T-cell (primary cell): ENCODE measurements at regions not wholly inside any gene's neighbourhood (a gene's known extent, or its start where the extent isn't known, plus 50 kb on each side); places are given as distances from the start of the nearest gene placed in this dataset.

ENCODE experiments used
- ATAC-seq, 4 experiments: fragments of 200-7000 bp in 3 of 4; fragments of 150-1000 bp in 1 of 4; cut with Tn5 transposase; replicated peaks in 1 of 4; 1 replicate in 3 of 4; 2 replicates in 1 of 4; pipeline ENCODE4 v1.10.0; 2021; ENCODE audit warnings: moderate library complexity in 3 of 4, mild to moderate bottlenecking in 2 of 4, moderate number of reproducible peaks in 1 of 4
- CTCF ChIA-PET, 2 donors: fragments of 300-600 bp; sonication (Branson Sonifier 250); formaldehyde crosslinking; loops; one replicate each; lab custom pipeline; 2022; ENCODE audit warnings: antibody characterized with exemption in 2 of 2; lab: Charles Lee
- POLR2A ChIA-PET, 2 donors: fragments of 300-600 bp; sonication (Branson Sonifier 250); formaldehyde crosslinking; loops; one replicate each; lab custom pipeline; 2022; ENCODE audit warnings: antibody characterized with exemption in 2 of 2; lab: Charles Lee
- DNase-seq, 35 experiments: peaks; one replicate each; pipeline versions ENCODE4 v3.0.0 to v3.0.0-alpha.2; 2013 to 2023
- H3K27ac ChIP-seq: one replicate; pipeline ENCODE4 v1.5.1; 2013; ENCODE audit warnings: low read length
- H3K27me3 ChIP-seq, 2 experiments: replicated peaks in 1 of 2; 1 replicate in 1 of 2; 2 replicates in 1 of 2; pipeline versions ENCODE4 v1.6.1 to v1.7.0; 2013; ENCODE audit warnings: low read length in 1 of 2, mixed read lengths in 1 of 2; ENCODE audit not compliant: control insufficient read depth in 2 of 2, insufficient read depth in 2 of 2; ENCODE audit errors: extremely low read depth in 1 of 2
- H3K36me3 ChIP-seq, 2 donors: 1 replicate in 1 of 2; 2 replicates in 1 of 2; pipeline versions ENCODE4 v1.6.1 to v1.7.0; 2013; ENCODE audit warnings: low read length in 1 of 2; ENCODE audit not compliant: control insufficient read depth in 2 of 2, insufficient read depth in 1 of 2; ENCODE audit errors: extremely low read depth in 1 of 2
- H3K4me1 ChIP-seq, 2 experiments: 1 replicate in 1 of 2; 2 replicates in 1 of 2; pipeline versions ENCODE4 v1.6.1 to v1.7.0; 2013; ENCODE audit warnings: low read length in 2 of 2, mixed read lengths in 1 of 2; ENCODE audit not compliant: insufficient read depth in 2 of 2, control insufficient read depth in 1 of 2; ENCODE audit errors: extremely low read depth in 1 of 2
- H3K4me3 ChIP-seq, 2 donors: 1 replicate in 1 of 2; 2 replicates in 1 of 2; pipeline versions ENCODE4 v1.5.1 to v1.7.0; 2013; ENCODE audit warnings: mild to moderate bottlenecking in 2 of 2, low read length in 1 of 2, moderate library complexity in 1 of 2; ENCODE audit not compliant: control insufficient read depth in 1 of 2; ENCODE audit errors: extremely low read depth in 1 of 2
- H3K9me3 ChIP-seq: 2 replicates; pipeline ENCODE4 v1.7.0; 2013
- H3K27ac Mint-ChIP-seq, 2 donors: one replicate each; pipeline ENCODE4 v1.8.0; 2020 to 2021; ENCODE audit warnings: mild to moderate bottlenecking in 2 of 2, mixed read lengths in 2 of 2
- H3K27me3 Mint-ChIP-seq, 2 donors: one replicate each; pipeline ENCODE4 v1.8.0; 2021 to 2022; ENCODE audit warnings: mixed read lengths in 2 of 2
- H3K36me3 Mint-ChIP-seq: one replicate; pipeline ENCODE4 v1.8.0; 2021; ENCODE audit warnings: mixed read lengths
- H3K4me1 Mint-ChIP-seq, 3 donors: one replicate each; pipeline ENCODE4 v1.8.0; 2020 to 2022; ENCODE audit warnings: mixed read lengths in 3 of 3, mild to moderate bottlenecking in 1 of 3
- H3K4me3 Mint-ChIP-seq, 3 donors: one replicate each; pipeline ENCODE4 v1.8.0; 2020 to 2022; ENCODE audit warnings: mild to moderate bottlenecking in 3 of 3, mixed read lengths in 3 of 3, moderate library complexity in 3 of 3
- H3K9me3 Mint-ChIP-seq, 3 donors: one replicate each; pipeline ENCODE4 v1.8.0; 2020 to 2022; ENCODE audit warnings: mixed read lengths in 3 of 3
- WGBS: methylation state at CpG from one replicate; pipeline ENCODE4 v1.1.5; 2013; ENCODE audit warnings: missing lambda C conversion rate; ENCODE audit not compliant: insufficient coverage; 5-methylcytosine and 5-hydroxymethylcytosine counted together

DNA sequence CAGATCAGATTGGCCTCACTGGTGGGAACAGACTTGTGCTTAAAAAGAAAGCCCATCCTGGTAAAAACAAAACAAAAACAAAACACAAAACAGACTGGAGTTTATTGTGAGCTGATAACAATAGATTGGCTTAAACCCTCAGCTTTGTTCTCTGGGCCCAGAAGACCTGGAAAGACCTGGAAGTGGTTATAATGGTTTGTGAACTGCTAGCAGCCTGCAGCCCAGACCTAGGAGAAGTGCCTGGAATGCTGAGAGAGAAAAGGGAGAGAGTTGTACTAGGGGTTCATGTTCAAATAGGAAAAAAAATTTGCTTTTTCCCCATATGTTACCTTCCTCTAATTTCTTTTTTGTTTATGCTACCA is 396.6 kb downstream of the DMAC1 start:
- H3K4me3 ChIP-seq = no peak overlapping the region
- POLR2A ChIA-PET = no interaction called here

DNA sequence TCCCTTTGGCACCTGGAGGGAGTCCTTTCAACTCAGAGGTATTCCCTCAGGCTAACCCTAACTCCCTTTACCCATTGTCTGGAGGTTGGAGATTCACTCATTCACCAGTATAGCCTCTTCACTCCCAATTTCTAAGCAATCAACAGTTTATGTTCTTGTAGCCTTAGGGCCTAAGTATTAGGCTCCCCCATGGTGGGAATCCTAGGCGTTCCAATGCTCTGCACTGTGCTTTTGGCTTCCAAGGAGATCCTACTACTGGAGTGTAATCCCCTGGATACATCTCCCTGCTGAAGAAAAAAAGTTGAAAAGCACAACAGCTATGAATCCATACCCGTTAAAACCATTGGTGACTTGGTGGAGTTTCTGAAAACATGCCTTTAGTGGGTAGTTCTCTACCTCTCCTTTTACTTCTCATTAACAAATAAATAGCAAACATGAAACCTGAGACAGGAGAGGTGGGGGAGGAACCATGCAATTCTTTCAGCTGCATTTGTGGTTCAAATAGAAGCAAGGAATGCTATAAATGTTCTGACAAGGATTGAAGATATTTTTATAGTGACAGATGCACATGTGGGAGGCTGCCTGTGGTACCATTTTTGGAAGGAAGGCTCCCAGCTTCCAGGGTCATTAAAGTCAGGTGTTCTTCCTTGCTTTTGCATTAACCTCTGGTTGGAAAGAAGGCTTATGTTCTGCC is 397.1 kb downstream of the DMAC1 start:
- DNase-seq (no peak), ATAC-seq (no peak)
- Histone ChIP-seq H3K4me1 (no peaks in the 10 kb centered on the region), H3K36me3 (no peaks in the 10 kb centered on the region), H3K27ac (no peak overlapping the region), H3K4me3 (no peak overlapping the region), H3K9me3 (no peaks in the 10 kb centered on the region), H3K27me3 (no peaks in the 10 kb centered on the region)
- peaks cover 8 to 24% of the 10 kb centered on the region in 2 donors for H3K27me3 Mint-ChIP-seq
- H3K4me3 Mint-ChIP-seq = no peak overlapping the region
- ChIA-PET POLR2A (no interaction called here), CTCF (interaction anchor here (0.5 to 0.6 kb wide), 2 partner anchors 130 to 1272 kb away, joined by 3 to 5 read pairs; no protein-coding TSS in a partner anchor)
- no peaks in the 10 kb centered on the region for H3K36me3 Mint-ChIP-seq
- H3K27ac Mint-ChIP-seq = no peak overlapping the region
- no CpG with 5 or more reads among the region's 2 CpGs for WGBS
- H3K4me1 Mint-ChIP-seq = no peaks in the 10 kb centered on the region
- no peaks in the 10 kb centered on the region for H3K9me3 Mint-ChIP-seq

More for the DNA sequence above, 396.6 kb downstream of the DMAC1 start:
- Mint-ChIP-seq H3K9me3 (no peaks in the 10 kb centered on the region), H3K4me1 (no peaks in the 10 kb centered on the region), H3K36me3 (no peaks in the 10 kb centered on the region), H3K4me3 (no peak overlapping the region), H3K27me3 (peaks cover 8 to 24% of the 10 kb centered on the region in 2 donors), H3K27ac (no peak overlapping the region)
- DNase-seq = no peak
- no peak for ATAC-seq
- no peaks in the 10 kb centered on the region for H3K36me3 ChIP-seq
- H3K27ac ChIP-seq = no peak overlapping the region
- no peaks in the 10 kb centered on the region for H3K9me3 ChIP-seq
- CTCF ChIA-PET = no interaction called here
- H3K4me1 ChIP-seq = no peaks in the 10 kb centered on the region
- H3K27me3 ChIP-seq = no peaks in the 10 kb centered on the region

DNA sequence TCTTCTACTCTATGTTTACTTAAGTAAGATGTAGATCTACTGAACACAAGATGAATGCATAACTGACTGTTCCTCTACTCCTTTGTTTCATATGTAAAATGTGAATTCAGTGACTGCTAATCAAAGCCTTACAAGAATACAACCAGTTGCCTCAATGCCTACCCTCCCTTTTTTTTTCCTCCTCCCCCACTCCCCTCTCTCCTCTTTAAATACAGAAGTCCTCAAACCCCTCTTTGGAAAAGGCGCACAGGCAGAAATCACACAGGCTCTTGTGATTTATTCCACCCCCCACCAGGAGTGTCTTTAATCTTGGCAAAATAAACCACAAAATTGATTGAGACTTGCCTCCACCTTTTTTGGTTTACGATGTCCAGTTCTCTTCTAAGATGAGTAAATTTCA is 398.5 kb downstream of the DMAC1 start:
- Histone ChIP-seq H3K36me3 (no peaks in the 10 kb centered on the region), H3K4me1 (no peaks in the 10 kb centered on the region), H3K27ac (no peak overlapping the region), H3K9me3 (no peaks in the 10 kb centered on the region), H3K4me3 (no peak overlapping the region), H3K27me3 (no peaks in the 10 kb centered on the region)
- no peak for DNase-seq
- H3K36me3 Mint-ChIP-seq = no peaks in the 10 kb centered on the region
- H3K4me1 Mint-ChIP-seq = no peaks in the 10 kb centered on the region
- ChIA-PET POLR2A (no interaction called here), CTCF (no interaction called here)
- peaks cover 8 to 18% of the 10 kb centered on the region in 2 donors for H3K27me3 Mint-ChIP-seq
- no peak for ATAC-seq
- H3K27ac Mint-ChIP-seq = no peak overlapping the region
- WGBS = no CpG with 5 or more reads among the region's 2 CpGs
- no peak overlapping the region for H3K4me3 Mint-ChIP-seq
- no peaks in the 10 kb centered on the region for H3K9me3 Mint-ChIP-seq

DNA sequence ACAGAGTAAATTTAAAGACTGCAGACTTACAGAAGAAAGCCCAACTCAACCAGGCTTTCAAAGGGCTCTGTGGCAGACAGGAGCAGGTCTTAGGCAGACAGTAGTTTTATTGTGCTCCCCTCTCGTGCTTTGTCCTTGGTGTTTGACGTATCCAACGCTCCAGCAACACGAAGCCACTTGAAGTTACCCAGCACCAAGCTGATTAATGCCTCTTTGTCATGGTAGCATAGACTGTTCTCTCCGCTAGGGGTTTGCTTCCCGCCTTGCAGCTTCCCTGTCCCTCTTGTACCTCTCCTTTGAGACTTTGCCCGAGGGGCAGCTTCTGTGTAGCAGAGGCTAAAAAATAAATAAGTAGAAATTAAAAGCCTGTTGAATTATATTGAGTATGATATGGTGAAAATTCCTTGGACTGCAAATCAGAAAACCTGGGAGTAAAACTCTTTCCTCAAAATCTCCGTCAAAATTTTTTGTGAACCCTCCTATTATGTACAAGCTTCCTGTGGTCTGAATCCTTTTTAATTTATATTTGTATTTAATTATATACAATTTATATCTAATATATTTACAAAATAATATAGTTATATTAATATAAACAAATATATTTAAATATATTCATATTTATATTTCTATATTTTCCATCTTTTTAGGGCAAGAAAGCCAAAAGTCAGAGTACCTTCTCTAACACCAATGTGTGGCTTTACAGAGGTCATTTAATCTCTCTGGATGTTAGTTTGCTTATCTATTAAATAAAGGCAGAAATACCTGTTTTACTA is 405.4 kb downstream of the DMAC1 start:
- ChIA-PET POLR2A (no interaction called here), CTCF (no interaction called here)
- Mint-ChIP-seq H3K4me1 (no peaks in the 10 kb centered on the region), H3K4me3 (no peak overlapping the region), H3K27me3 (peaks cover 0 to 4% of the 10 kb centered on the region in 2 donors), H3K9me3 (no peaks in the 10 kb centered on the region), H3K36me3 (no peaks in the 10 kb centered on the region), H3K27ac (no peak overlapping the region)
- 81% methylated on average over 4 of the region's 8 CpGs for whole genome bisulfite sequencing
- Histone ChIP-seq H3K36me3 (no peaks in the 10 kb centered on the region), H3K4me3 (no peak overlapping the region), H3K27ac (no peak overlapping the region), H3K4me1 (no peaks in the 10 kb centered on the region), H3K27me3 (peaks cover 0 to 3% of the 10 kb centered on the region in 2 experiments), H3K9me3 (no peaks in the 10 kb centered on the region)
- DNase-seq (no peak), ATAC-seq (no peak)

DNA sequence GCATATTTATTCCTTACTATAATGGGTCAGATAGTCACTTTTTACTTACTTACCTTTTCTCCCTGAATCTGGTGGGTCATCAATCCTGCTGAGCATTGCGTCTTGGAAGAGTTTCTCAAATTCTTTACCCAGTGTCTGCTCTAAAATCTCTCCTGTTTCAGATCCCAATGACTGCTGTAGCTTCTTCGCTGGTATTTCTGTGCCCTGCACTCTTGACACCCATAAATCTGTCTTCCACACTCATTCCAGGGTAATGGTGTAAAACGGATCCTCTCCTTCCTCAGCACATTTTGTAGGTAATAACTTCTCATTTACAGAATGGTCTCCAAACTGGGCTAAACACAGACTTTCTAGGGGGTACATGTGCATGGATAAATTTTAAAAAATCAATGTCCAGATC is 407.4 kb downstream of the DMAC1 start:
- H3K27ac Mint-ChIP-seq = no peak overlapping the region
- CTCF ChIA-PET = no interaction called here
- Histone ChIP-seq H3K4me1 (no peaks in the 10 kb centered on the region), H3K27me3 (peaks cover 0 to 3% of the 10 kb centered on the region in 2 experiments), H3K27ac (no peak overlapping the region), H3K36me3 (no peaks in the 10 kb centered on the region), H3K4me3 (no peak overlapping the region), H3K9me3 (no peaks in the 10 kb centered on the region)
- no peaks in the 10 kb centered on the region for H3K36me3 Mint-ChIP-seq
- no peak overlapping the region for H3K4me3 Mint-ChIP-seq
- H3K9me3 Mint-ChIP-seq = no peaks in the 10 kb centered on the region
- DNase-seq (no peak), ATAC-seq (no peak)
- H3K27me3 Mint-ChIP-seq = peaks cover 0 to 4% of the 10 kb centered on the region in 2 donors
- POLR2A ChIA-PET = no interaction called here
- 69% methylated on average over 2 of the region's 3 CpGs for WGBS
- no peaks in the 10 kb centered on the region for H3K4me1 Mint-ChIP-seq

DNA sequence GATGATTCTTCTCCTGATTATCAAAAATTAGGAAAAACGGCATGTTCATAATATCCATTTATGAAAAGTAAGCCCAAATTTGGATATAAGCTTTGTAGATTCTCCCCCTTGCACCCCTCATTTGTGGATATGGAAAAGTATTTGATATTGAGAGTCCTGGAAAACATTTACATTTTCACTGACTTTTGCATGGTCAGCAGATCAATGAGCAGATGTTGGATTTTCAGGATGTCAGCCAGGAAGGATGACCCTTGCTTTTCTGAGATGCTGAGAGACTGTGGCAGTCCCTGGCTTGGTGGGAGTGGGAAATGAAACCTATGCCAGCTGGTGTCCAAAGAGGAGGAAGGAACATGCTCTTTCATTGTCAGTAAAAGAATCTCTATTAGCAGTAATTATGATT is 410.8 kb downstream of the DMAC1 start:
- ATAC-seq (no peak), DNase-seq (no peak)
- Mint-ChIP-seq H3K36me3 (no peaks in the 10 kb centered on the region), H3K27me3 (peaks cover 3 to 4% of the 10 kb centered on the region in 2 donors), H3K9me3 (no peaks in the 10 kb centered on the region), H3K4me1 (no peaks in the 10 kb centered on the region), H3K4me3 (no peak overlapping the region), H3K27ac (no peak overlapping the region)
- WGBS = no CpG with 5 or more reads among the region's 1 CpG
- POLR2A ChIA-PET = no interaction called here
- H3K4me1 ChIP-seq = no peaks in the 10 kb centered on the region
- H3K9me3 ChIP-seq = no peaks in the 10 kb centered on the region
- CTCF ChIA-PET = no interaction called here
- no peaks in the 10 kb centered on the region for H3K36me3 ChIP-seq
- H3K27me3 ChIP-seq = no peaks in the 10 kb centered on the region
- no peak overlapping the region for H3K27ac ChIP-seq
- no peak overlapping the region for H3K4me3 ChIP-seq
